PC-9 (cell line): ENCODE measurements at regions not wholly inside any gene's neighbourhood (a gene's known extent, or its start where the extent isn't known, plus 50 kb on each side); places are given as distances from the start of the nearest gene placed in this dataset.

Experiments used
- BruUV-seq: library from RNA; stranded (reverse); fragments of 400-500 nt; replicated peaks from 2 replicates; lab custom pipeline; 2021; lab: Mats Ljungman, UMichigan
- CTCF ChIA-PET: fragments of 300-600 bp; sonication (Branson Sonifier 250); formaldehyde crosslinking; loops from one replicate; lab custom pipeline; 2022; ENCODE audit warnings: antibody characterized with exemption; lab: Charles Lee
- POLR2A ChIA-PET: fragments of 300-600 bp; sonication (Branson Sonifier 250); formaldehyde crosslinking; loops from one replicate; lab custom pipeline; 2022; ENCODE audit warnings: antibody characterized with exemption; ENCODE audit not compliant: unreplicated experiment; lab: Charles Lee
- DNase-seq, 2 experiments: peaks; one replicate each; pipeline versions ENCODE4 v3.0.0 to v3.0.0-alpha.2; 2015 to 2022; ENCODE audit warnings: mixed read lengths in 1 of 2
- H2AFZ ChIP-seq: fragments of 200-600 bp; sonication (generic); 2 replicates; pipeline ENCODE4 v1.8.1; 2017; ENCODE audit warnings: antibody characterized with exemption
- H3F3A ChIP-seq: fragments of 200-600 bp; sonication (generic); 2 replicates; pipeline ENCODE4 v1.8.1; 2017; ENCODE audit warnings: antibody characterized with exemption, mild to moderate bottlenecking, low read depth; ENCODE audit not compliant: insufficient read depth
- H3K27ac ChIP-seq: fragments of 200-600 bp; sonication (generic); 2 replicates; pipeline ENCODE4 v1.6.1; 2016; ENCODE audit warnings: mixed run types
- H3K27me3 ChIP-seq: fragments of 200-600 bp; sonication (generic); 2 replicates; pipeline ENCODE4 v1.6.1; 2016; ENCODE audit warnings: low read depth, mixed run types; ENCODE audit not compliant: insufficient read depth
- H3K36me3 ChIP-seq: fragments of 200-600 bp; sonication (generic); 2 replicates; pipeline ENCODE4 v1.6.1; 2016; ENCODE audit warnings: low read depth, mixed run types
- H3K4me1 ChIP-seq: fragments of 200-600 bp; sonication (generic); replicated peaks from 2 replicates; pipeline ENCODE4 v1.6.1; 2016; ENCODE audit warnings: mixed run types; ENCODE audit not compliant: insufficient read depth
- H3K4me2 ChIP-seq: fragments of 200-600 bp; sonication (generic); 2 replicates; pipeline ENCODE4 v1.6.1; 2017; ENCODE audit warnings: mixed run types
- H3K4me3 ChIP-seq: fragments of 200-600 bp; sonication (generic); 2 replicates; pipeline ENCODE4 v1.6.1; 2016; ENCODE audit warnings: mixed run types
- H3K79me2 ChIP-seq: fragments of 200-600 bp; sonication (generic); 2 replicates; pipeline ENCODE4 v1.6.1; 2017; ENCODE audit warnings: low read depth, mixed run types
- H3K9me2 ChIP-seq: fragments of 200-600 bp; sonication (generic); 2 replicates; pipeline ENCODE4 v1.8.1; 2017; ENCODE audit warnings: mild to moderate bottlenecking; ENCODE audit not compliant: insufficient read depth
- H3K9me3 ChIP-seq: fragments of 200-600 bp; sonication (generic); 2 replicates; pipeline ENCODE4 v1.8.1; 2016; ENCODE audit warnings: low read depth; ENCODE audit not compliant: insufficient read depth
- H4K20me1 ChIP-seq: fragments of 200-600 bp; sonication (generic); 2 replicates; pipeline ENCODE4 v1.8.1; 2017; ENCODE audit not compliant: insufficient read depth
- CTCF ChIP-seq: fragments of 200-600 bp; sonication (generic); conservative IDR thresholded peaks from 2 replicates; pipeline ENCODE4 v1.6.1; 2017; ENCODE audit warnings: mixed run types, antibody characterized with exemption, mild to moderate bottlenecking, moderate library complexity
- EZH2 ChIP-seq: fragments of 200-600 bp; sonication (generic); IDR thresholded peaks from 2 replicates; pipeline ENCODE4 v1.8.0; 2017; ENCODE audit warnings: antibody characterized with exemption, low read depth
- intact Hi-C: fragments of 100-400 bp; cut with micrococcal nuclease; formaldehyde crosslinking; loops from one replicate; pipeline ENCODE4 v1.10.0; 2022; ENCODE audit not compliant: unreplicated experiment

GRCh38 chr21:30943243-30943642 is 61.9 kb upstream of the KRTAP11-1 start:
- Histone ChIP-seq H3K4me3 (no peak overlapping the region), H2AFZ (no peak overlapping the region), H3K27me3 (no peaks in the 10 kb centered on the region), H3K36me3 (no peaks in the 10 kb centered on the region), H3K27ac (no peak overlapping the region), H4K20me1 (no peaks in the 10 kb centered on the region), H3K4me1 (no peaks in the 10 kb centered on the region), H3F3A (no peaks in the 10 kb centered on the region), H3K9me2 (no peaks in the 10 kb centered on the region), H3K9me3 (no peaks in the 10 kb centered on the region), H3K79me2 (no peaks in the 10 kb centered on the region), H3K4me2 (no peak overlapping the region)
- BruUV-seq: no TSS peak
- intact Hi-C loops: no loop called here
- POLR2A ChIA-PET: no interaction called here
- CTCF ChIA-PET: no interaction called here
- TF ChIP-seq CTCF (no peak), EZH2 (no peak)
- no peak for DNase-seq

- H3F3A ChIP-seq: no peaks in the 10 kb centered on the region
- no peaks in the 10 kb centered on the region for H3K4me1 ChIP-seq
- H4K20me1 ChIP-seq: no peaks in the 10 kb centered on the region
- H3K79me2 ChIP-seq: no peaks in the 10 kb centered on the region
- H3K36me3 ChIP-seq: no peaks in the 10 kb centered on the region
- CTCF ChIA-PET: no interaction called here
- H3K27me3 ChIP-seq: no peaks in the 10 kb centered on the region
- no peak for DNase-seq
- intact Hi-C loops: no loop called here
- BruUV-seq: no TSS peak
- no peak overlapping the region for H2AFZ ChIP-seq
- no peak overlapping the region for H3K4me2 ChIP-seq
- H3K9me2 ChIP-seq: no peaks in the 10 kb centered on the region
- H3K27ac ChIP-seq: no peak overlapping the region
- no peak overlapping the region for H3K4me3 ChIP-seq
- TF ChIP-seq CTCF (no peak), EZH2 (no peak)
- POLR2A ChIA-PET: no interaction called here
- no peaks in the 10 kb centered on the region for H3K9me3 ChIP-seq
Measured at GRCh38 chr21:30942192-30942591, 60.8 kb upstream of the KRTAP11-1 start.

- H3K9me2 ChIP-seq: no peaks in the 10 kb centered on the region
- H3K36me3 ChIP-seq: no peaks in the 10 kb centered on the region
- H3K79me2 ChIP-seq: no peaks in the 10 kb centered on the region
- H3K4me3 ChIP-seq: no peak overlapping the region
- H3K27ac ChIP-seq: no peak overlapping the region
- H4K20me1 ChIP-seq: no peaks in the 10 kb centered on the region
- no peak overlapping the region for H2AFZ ChIP-seq
- DNase-seq: no peak
- BruUV-seq: no TSS peak
- CTCF ChIA-PET: no interaction called here
- no peak overlapping the region for H3K4me2 ChIP-seq
- TF ChIP-seq CTCF (no peak), EZH2 (no peak)
- POLR2A ChIA-PET: no interaction called here
- H3K9me3 ChIP-seq: no peaks in the 10 kb centered on the region
- intact Hi-C loops: no loop called here
- no peaks in the 10 kb centered on the region for H3K27me3 ChIP-seq
- no peaks in the 10 kb centered on the region for H3K4me1 ChIP-seq
- no peaks in the 10 kb centered on the region for H3F3A ChIP-seq
Measured at GRCh38 chr21:30936207-30936606, 54.8 kb upstream of the KRTAP11-1 start.
